ENCODE measurements at regions not wholly inside any gene's neighbourhood (a gene's known extent, or its start where the extent isn't known, plus 50 kb on each side); places are given as distances from the start of the nearest gene placed in this dataset.

DNA sequence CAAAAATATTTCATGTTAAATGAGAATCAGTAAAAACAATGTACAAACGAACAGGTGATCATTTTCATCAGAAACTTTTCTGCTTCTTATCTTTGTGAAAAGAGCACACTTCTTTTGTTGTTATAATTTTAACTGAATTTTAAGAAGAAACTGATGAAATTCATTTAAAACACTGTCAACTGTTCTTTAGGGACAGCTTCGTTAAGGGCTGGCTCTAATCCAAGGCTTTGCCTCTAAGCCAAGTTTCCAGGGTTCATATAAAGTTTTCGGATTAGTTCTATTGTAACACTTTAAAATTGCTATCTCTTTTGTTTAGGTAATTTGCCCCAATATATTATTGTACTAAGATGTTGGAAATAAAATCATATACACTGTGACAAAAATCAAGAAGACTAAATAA, 559.2 kb downstream of the TUSC1 start:
- TF ChIP-seq CTCF (conservative IDR thresholded peaks at IDR 0.05 in 1 of 2, IDR thresholded peaks at IDR 0.05 in 1 of 2; ENCODE audit: extremely low read depth in 1 of 2, insufficient read depth in 1 of 2, low read depth in 1 of 2, low read length in 2 of 2): no peak
- TF ChIP-seq EZH2 (IDR thresholded peaks at IDR 0.05; ENCODE audit: borderline replicate concordance, low read length): no peak

Data from mammary epithelial cell (primary cell).